ENCODE measurements at regions not wholly inside any gene's neighbourhood (a gene's known extent, or its start where the extent isn't known, plus 50 kb on each side); places are given as distances from the start of the nearest gene placed in this dataset.
"Not testable (repeated sequence)": the region's sequence is repeated elsewhere in the genome, so short reads cannot be mapped to it uniquely, and the experiment has no call there.

DNA sequence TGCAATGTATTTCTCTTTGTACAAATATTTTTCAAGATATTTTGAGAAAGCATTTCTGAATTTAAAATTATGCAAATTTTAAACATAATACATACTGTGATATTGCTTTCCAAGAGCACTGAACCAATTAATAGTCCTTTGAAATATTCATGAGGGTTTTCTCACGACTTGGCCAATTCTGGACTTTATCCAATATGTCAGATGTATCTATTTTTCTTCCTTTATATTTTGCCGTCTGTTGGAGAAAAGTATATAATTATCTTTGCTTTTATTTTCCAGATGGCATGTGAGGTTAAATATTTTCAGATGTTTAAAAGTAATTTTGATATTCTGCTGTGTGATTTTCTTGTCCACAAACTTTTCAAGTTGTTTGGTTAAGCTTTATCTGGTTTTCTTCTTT lies 378.9 kb downstream of the SLCO4C1 start:
- DNase-seq: no peak

DNA sequence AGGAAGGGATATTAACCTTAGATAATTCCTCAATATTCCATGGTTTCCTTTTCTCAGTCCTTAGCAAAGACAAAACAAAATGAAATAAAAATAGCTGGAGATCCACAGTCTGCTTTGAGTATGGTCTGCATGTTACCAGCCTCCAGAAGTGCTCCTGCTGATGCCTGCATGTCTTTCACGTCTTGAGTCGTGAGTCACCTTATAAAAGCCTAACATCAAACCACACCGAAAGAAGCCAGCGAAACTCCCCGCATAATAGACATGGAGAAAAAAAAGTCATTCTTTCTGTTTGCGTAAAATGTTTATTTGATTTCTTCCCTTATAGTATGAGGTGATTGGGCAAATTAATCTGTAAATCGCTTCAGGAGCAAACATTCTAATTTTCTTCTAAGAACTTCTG lies 380.5 kb downstream of the SLCO4C1 start:
- no peak for DNase-seq

DNA sequence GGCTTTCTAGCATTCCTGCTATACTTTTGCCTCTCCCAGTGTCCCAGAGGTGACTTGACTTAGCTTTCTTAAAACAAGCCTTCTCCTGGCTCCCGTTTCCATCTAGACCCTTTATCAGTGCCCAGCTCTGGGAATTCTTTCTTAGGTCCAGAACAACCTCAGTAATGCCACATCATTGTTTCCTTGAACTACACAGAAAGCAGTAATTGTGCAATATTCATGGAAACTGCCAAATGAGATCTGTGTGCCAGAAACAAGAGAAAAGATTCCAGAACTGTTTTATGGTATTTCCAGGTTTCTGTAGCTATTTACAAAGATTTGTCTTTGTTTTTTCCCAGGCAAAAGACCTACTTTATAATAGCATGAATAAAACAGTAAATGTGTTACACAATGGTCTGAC lies 391.3 kb downstream of the SLCO4C1 start:
- no peak for DNase-seq

DNA sequence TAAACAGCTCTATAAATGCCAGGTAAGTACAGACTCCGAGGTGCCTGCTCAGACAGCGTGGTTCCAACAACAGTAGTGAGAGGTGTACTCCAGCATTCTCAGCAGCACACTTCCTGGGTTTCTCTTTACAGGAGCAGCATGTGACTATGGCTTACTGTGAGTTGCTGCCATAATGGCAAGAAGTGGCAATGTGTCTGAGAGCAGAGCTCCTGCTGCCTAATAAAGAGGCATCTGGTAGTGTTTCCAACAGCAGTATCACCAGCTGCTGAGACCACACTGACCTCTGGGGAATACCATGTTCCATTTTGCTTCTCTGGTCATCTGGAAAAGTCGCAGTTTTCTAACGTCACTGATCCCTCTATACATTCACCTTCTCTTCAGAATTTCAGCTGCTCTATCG lies 398.2 kb downstream of the SLCO4C1 start:
- DNase-seq: no peak

DNA sequence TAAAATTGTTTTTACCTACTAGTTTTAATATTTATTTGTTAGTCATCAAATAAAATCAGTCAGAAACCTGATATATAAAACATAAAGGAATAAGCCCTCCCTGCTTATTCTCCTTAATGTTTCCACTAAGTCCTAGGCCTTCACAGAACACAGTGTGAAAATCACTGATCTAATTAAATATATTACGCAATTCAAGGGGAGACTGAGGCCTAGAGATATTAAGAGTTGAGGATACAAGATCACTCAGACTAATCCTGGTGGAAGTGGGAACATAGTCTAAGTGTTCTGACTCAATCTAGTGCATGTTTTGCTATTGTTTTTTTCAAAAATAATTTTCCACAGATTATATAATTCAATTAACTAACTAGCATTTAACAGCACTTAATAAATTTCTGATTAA lies 401.1 kb downstream of the SLCO4C1 start:
- DNase-seq: no peak

DNA sequence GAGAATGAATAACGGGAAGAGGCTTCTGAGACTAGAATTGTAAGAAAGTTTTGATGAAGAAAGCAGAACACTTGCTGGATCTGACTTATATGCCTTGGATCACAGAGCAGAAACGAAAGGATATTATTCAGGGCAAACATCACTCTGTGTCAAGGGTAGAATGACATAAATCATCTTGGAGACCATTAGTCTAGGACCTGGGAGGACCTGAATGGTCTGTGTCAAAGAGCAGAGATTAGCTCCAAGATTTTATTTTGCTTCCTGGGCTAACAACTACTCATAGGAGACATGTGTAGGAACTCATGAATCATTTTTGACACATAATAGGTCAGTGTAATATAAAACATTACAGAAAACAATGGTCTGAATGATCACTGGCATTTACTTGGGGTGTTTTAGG lies 417.9 kb downstream of the SLCO4C1 start:
- no peak for DNase-seq

DNA sequence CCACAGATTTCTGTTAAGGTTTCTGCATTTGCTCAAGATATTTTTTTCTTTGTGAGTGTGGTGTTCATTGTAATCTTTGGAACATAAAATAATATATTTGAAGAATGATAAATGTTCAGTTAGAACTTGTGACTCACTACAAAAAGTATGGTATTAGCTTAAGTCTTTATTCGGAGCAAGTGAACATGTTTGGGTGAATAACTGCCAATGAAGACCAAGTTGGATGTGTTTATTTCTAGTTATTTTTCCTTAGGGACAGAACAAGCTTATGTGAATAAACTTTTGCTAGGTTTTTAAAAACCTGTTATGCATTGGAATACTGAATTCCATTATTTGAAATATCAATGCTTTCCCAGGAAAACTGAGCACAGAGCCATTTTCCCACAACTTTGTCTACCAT lies 418.6 kb downstream of the SLCO4C1 start:
- DNase-seq: no peak

DNA sequence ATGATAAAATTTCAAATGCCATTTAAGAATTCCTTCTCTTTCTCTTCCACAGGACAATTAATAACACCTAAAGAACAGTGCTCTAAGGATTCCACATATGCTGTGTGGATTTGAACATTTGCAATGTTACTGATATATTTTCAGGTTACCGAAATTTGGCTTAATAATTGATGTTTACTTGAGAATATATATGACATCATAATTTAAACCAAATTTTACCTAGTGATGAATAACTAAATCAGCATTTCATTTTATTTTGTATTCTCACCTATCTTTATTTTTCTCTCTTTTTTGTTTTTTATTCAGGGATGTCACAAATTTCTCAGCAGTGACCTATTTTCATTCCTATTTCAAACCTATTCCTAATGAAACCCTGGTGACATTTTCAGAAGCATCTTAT lies 429.6 kb downstream of the SLCO4C1 start:
- DNase-seq: no peak

DNA sequence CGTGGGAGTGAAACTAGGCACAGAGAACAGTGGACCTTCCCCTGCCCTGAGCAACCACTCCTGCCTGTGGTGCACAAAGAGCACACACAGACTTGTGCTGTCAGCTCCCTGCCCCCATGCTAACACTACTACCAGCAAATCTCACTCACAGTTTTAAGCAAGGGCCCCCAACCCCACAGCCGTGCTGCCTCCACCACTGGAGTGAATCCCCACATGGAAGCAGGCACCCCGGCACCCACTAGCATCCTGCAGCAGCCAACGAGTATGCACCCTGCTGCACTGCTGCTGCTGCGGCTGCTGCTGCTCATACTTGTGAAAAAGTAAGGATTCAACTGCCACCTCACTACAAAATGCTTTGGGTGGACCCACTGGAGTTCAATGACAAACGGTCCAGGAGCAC lies 435.5 kb downstream of the SLCO4C1 start:
- no peak for DNase-seq

DNA sequence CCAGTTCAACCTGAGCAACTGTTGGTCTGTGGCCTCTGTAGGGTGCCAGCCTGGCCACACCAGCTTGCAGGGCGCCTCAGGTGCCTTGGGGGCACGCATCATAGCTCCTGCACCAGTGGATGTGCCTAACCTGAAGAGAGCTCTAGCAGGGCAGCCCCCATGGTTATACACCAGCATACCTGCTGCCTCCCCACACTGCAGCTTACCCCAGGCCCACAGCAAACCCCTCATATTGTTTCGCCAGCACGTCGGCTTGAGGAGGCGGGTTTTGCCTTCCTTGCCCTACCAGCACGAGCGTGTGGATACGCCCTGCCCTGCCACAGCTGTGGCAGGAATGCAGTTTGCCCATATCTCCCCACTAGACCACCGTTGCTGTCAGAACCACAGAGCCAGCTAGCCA lies 435.9 kb downstream of the SLCO4C1 start:
- no peak for DNase-seq

DNA sequence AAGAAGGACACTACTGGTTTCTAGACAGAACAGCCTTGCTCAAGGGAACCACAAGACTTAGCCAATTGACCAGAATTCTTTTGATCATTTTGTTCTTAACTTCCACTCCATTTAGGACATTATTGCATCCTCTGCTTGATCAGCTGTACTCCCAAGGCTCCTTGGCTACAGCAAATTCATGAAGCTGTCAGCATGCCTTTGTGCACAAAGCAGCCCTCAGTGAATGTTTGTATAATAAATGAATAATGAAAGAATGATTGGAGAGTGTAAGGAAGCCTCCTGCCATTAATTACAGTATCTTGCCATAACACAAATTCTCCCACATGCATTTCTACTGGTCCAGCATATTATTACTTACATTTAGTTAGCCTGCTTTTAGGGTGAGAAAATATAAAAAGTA lies 449.6 kb downstream of the SLCO4C1 start:
- no peak for DNase-seq

DNA sequence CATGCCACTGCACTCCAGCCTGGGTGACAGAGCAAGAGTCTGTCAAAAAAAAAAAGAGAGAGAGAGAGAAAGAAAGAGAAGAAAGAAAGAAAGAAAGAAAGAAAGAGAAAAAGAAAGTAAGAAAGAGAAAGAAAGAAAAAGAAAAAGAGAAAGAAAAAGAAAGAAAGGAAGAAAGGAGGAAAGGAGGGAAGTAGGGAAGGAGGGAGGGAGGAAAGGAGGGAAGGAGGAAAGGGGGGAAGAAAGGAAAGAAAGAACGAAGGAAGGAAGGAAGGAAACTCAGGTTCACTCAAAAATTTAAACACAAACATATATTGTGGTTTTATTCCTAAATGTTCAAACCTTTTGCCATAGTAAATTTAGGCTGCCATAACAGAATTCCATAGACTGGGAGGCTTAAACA lies 453.0 kb downstream of the SLCO4C1 start:
- no peak for DNase-seq

DNA sequence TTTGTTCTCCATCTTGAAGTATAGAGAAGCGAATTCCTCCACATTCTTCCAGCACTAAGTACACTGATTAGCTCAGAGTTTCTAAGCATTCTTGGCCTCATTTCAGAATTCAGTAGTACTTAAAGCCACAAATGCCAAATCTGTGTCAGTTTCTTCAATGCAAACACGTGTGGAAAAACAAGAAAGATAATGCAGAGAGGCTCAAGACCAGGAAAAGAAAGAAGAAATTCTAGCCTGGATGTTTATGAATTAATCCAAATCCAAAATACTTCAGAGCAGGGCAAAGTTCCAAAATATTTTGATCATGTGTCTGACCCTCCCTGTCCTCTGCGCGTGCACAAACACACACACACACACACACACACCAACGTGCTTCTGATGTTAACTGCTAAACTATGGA lies 457.6 kb downstream of the SLCO4C1 start:
- DNase-seq: no peak

DNA sequence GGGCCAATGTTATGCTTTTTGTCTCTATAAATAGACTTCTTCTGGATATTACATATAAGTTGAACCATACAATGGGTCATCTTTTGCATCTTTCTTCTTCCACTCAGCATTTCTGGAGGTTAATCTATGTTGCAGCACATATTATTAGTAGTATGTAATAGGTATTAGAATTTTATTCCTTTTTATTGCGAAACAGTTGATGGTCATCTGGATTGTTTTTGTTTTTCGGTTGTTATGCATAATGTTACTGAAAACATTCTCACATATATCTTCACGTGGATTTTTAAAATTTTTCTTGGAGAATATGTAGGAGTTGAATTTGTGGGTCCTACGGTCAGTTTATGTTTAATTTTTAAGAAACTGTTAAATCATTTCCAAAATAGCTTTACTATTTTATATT lies 466.8 kb downstream of the SLCO4C1 start:
- DNase-seq: no peak

DNA sequence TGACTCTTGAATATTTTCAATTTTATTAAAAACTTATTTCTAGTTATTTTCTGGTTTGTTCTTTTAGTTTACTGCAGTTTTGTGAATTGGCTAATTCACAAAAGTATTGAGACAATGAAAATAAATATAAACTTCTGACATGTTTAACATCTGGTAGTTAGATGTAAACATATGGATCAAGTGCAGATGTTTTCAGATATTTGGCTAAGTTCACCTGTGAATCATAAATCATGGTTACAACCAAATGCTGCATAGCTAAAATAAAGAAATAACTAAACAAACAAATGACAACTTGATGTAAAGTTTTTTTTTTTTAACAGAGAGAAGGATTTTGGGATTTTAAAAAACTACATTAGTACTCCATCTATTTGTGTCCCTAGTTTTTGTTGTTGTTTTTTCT lies 484.6 kb downstream of the SLCO4C1 start:
- DNase-seq: no peak

DNA sequence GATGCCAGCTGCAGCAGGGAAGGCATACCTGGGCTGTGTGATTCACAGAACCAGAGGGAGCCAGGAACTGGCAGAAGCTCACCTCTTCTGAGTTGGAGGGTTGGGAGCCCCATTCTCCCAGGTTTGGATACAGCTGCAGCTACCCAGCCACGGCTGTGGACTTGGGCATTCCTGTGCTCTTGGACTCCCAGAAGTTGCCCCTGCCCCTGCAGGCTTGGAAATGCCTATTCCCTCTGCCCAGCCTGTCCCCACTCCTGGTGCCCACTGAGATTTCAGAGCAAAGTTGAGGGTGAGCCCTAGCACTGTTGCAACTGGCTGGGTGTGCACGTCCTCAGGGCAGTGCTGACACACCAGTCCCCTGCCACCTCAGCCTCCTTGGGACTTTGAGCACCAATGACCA lies 489.7 kb downstream of the SLCO4C1 start:
- DNase-seq: no peak

DNA sequence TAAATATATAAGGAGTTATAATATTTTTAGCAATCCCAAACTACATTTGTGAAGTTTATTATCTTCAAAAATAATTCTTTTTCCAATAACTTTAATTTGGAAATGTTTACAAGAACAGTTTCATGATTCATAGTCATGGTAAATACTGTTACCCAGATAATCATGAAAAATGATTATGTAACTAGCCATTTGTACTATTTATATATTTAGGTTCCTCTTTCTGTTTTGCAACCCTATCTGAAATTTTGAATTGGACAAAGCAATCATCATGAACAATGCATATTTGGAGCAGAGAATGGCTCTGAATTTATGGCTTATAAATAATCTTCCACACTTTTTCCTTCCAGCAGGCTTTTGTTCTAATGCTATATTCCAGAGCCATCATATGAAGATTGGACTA lies 499.7 kb downstream of the SLCO4C1 start:
- DNase-seq: no peak

DNA sequence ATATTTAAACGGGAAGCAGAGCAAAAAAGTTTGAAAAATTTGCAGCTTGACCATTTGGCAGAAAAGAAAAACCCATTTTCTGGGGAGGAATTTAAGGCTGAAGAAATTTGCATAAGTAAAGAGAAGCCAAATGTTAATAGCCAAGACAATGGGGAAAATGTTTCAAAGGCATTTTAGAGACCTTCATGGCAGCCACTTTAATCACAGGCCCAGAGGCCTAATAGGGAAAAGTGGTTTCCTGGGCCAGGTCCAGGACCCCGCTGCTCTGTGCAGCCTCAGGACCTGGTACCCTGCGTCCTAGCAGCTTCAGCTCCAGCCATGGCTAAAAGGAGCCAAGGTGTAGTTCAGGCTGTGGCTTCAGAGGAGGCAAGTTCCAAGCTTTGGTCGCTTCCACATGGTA lies 507.3 kb downstream of the SLCO4C1 start:
- DNase-seq: no peak

DNA sequence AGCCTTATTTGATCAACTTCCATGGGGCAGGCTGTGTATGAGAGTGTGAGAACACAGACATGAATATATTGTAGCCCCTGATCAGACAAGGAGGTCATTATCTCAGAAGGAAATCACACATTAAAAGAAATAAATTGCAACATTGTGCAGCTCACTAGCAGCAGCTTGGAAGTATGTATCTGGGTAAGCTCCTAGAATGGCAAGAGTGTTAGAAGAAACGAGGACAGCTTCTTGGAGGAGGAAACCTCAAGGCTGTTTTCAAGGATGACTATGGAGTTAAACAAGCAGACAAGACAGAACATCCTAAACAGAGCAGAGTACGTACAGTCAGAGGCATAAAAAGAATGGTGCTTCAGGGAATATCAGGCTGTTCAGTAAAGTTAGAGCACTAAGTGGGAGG lies 511.0 kb downstream of the SLCO4C1 start:
- DNase-seq: no peak

DNA sequence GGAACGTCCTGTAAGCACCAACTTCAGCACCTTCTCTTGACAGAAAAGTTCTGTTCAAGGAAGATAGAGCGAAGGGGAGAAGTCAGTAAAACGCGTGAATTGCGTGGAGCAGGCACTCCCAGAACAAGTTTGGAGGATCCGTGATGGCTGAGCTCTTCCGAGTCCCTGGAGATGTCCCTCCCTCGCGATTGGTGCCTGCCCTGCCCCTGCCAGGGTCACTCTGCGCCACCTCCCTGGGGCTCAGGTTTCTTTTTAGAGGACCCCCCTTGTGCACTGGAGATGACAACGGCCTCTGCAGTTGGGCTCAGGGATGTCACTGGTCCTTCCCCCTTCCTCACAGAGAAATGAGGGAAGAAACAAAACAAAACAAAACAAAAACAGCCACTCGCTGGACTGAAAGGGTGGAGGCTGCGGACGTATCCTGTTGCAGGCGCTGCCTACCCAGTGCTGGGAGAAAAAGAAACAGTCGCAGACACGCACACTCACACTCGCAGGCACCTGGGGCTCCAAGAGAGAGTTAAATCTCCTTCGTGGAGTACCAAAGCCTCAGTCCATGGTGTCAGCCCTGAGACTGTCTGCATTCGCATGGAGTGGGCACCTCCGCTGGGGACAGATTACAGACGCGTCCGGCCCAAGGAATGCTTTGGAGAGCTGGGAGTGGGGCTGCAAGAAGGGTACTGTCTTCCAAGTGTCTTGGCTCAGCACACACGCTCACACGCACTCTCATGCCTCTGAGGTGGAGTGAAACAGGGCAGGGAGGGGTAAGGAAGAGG lies 512.7 kb downstream of the SLCO4C1 start:
- no peak for DNase-seq

DNA sequence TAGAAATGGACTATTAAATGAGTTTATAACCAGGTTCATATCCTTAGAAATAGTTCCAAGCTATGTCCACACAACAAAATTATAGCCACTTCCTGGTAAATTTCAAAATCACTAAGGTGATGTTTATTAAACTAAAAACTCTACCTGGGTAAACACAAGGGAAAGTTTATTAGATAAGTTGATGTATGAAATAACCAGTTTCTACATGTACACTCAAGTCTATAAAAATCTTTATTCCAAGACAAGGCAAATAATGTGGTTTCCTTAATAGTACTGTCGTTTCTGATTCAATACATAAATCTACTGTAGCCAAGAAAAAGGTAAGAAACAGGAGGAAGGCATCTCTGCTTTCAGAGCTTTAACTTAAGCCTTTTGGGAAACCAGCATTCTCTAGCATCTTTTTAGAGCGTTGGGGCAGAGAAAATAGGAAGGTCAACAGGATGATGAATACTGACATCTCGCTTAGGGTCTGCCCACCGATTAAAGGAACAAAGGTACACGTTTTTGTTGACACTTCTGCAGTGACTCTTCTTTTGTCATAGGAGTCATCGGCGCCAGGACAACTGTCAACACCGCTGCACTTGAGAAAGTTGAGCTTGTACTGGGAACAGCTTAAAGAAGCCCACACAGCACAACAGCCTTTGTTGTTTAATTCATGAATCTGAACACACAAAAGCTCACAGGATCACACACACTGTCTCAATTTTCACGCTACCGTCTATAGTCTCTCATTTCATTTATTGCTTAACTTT lies 513.6 kb downstream of the SLCO4C1 start:
- no peak for DNase-seq

DNA sequence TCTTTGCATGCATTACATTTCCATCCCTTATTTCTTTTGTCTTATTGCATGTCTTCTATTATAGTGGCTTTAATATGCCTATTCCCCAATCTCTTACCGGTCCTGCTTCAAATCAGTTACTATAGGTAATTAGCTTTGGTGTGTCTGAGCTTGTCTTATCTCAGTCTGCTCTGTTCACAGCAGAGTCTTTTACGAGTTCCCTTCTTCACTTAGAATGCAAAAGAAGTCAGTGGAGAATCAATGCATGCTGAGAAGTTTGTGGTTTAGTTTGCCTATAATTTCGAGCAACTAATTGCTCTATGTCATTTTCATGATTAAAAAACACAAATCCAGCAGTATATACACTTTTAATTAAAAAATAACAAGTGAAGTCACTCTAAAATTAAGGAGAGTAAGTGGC lies 545.0 kb downstream of the SLCO4C1 start:
- no peak for DNase-seq

DNA sequence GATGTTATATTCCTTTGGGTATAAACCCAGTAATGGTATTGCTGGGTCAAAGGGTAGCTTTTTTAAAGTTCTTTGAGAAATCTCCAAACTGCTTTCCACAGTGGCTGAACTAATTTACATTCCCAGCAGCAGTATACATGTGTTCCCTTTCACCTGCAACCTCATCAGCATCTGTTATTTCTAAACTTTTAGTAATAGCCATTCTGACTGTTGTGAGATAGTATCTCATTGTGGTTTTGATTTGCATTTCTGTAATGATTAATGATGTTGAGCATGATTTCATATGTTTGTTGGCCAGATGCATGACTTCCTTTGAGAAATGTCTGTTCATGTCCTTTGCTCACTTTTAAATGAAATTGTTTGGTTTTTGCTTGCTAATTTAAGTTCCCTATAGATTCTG lies 553.1 kb downstream of the SLCO4C1 start:
- DNase-seq: not testable (repeated sequence)

DNA sequence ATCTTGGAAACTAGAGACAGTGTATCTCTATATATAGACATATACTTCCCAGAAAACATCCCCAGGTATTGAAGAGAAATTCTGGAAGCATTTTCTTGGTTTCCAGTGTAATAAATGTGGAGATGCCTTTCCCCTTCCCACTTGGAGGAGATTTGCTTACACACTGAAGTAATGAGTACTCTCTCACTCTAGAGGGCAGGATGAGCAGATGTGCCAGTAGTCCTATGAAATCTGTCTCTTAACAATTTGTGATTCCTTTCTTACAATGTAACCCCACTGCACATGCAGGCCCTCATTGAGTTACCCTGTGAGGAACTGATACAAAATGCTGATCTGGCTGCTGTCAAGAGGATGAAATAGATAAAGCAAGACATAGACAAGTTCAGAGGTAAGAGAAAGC lies 567.2 kb downstream of the SLCO4C1 start:
- no peak for DNase-seq

DNA sequence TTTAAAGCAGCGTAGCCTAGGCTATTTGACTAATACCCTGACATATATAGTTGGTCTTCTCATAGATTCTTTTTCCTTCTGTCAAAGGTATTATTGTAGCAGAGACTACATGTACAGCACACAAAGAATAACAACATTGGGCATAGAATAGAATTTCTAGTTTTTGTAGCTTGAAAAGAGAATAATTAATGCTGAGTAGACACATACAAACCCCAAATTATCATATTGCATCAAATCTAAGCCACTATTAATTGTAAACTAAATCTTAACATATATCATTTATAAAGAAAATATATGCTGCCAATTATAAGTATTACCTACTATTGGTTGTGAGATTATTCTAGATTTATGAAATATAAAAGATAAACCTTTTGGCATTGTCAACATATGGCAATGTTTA lies 574.5 kb downstream of the SLCO4C1 start:
- DNase-seq: no peak
